HCT116 (cell line): ENCODE measurements at regions not wholly inside any gene's neighbourhood (a gene's known extent, or its start where the extent isn't known, plus 50 kb on each side); places are given as distances from the start of the nearest gene placed in this dataset.

Experiments used
- ATAC-seq: fragments of 200-7000 bp; cut with Tn5 transposase; 2 replicates; pipeline ENCODE4 v1.9.1; 2020; ENCODE audit warnings: mild to moderate bottlenecking, moderate library complexity
- BruUV-seq: library from RNA; stranded (reverse); fragments of 400-500 nt; replicated peaks from 2 replicates; lab custom pipeline; 2021; lab: Mats Ljungman, UMichigan
- CTCF ChIA-PET: fragments of 300-600 bp; sonication (Branson Sonifier 250); formaldehyde crosslinking; loops from one replicate; lab custom pipeline; 2021; ENCODE audit warnings: antibody characterized with exemption; lab: Charles Lee
- POLR2A ChIA-PET: fragments of 300-600, 350-600 bp; sonication (Branson Sonifier 250); formaldehyde crosslinking; loops from one replicate; lab custom pipeline; 2021; ENCODE audit warnings: antibody characterized with exemption; lab: Charles Lee
- RAD21 ChIA-PET, 2 experiments: fragments of 300-600 bp; sonication (Branson Sonifier 250); formaldehyde crosslinking; loops; one replicate each; lab custom pipeline; 2023; ENCODE audit warnings: low total read pairs in 2 of 2; ENCODE audit not compliant: uncharacterized antibody in 2 of 2, unreplicated experiment in 2 of 2, low non-redundant PET in 1 of 2; lab: Charles Lee
- DNase-seq: peaks from one replicate; pipeline ENCODE4 v3.0.0-alpha.2; 2010; ENCODE audit warnings: low read depth, low spot score
- H2AFZ ChIP-seq: fragments of 200-600 bp; shearing (Covaris generic), sonication (generic); 2 replicates; pipeline ENCODE4 v1.6.1; 2017; ENCODE audit warnings: low read depth, mixed run types, mixed read lengths, antibody characterized with exemption, low read length; ENCODE audit not compliant: poor library complexity, severe bottlenecking
- H3K27ac ChIP-seq: 2 replicates; pipeline ENCODE4 v1.5.1; 2012; ENCODE audit warnings: low read depth, low read length
- H3K27me3 ChIP-seq: fragments of 200-600 bp; sonication (generic); 2 replicates; pipeline ENCODE4 v1.6.1; 2016; ENCODE audit warnings: mixed run types, low read length, mixed read lengths; ENCODE audit not compliant: insufficient read depth
- H3K36me3 ChIP-seq, 2 experiments: fragments of 200-500 bp in 1 of 2; fragments of 200-600 bp in 1 of 2; sonication (Bioruptor generic) in 1 of 2; sonication (generic) in 1 of 2; 2 replicates each; pipeline versions ENCODE4 v1.5.1 to v1.6.1; 2014 to 2016; ENCODE audit warnings: low read length in 2 of 2, inconsistent platforms in 1 of 2, mixed read lengths in 1 of 2, mixed run types in 1 of 2; ENCODE audit not compliant: insufficient read depth in 2 of 2, control insufficient read depth in 1 of 2
- H3K4me1 ChIP-seq, 2 experiments: fragments of 200-600 bp in 1 of 2; sonication (generic) in 1 of 2; 2 replicates each; pipeline versions ENCODE4 v1.5.1 to v1.6.1; 2012 to 2017; ENCODE audit warnings: low read length in 2 of 2, inconsistent platforms in 1 of 2, mild to moderate bottlenecking in 1 of 2, mixed read lengths in 1 of 2, mixed run types in 1 of 2, moderate library complexity in 1 of 2; ENCODE audit not compliant: insufficient read depth in 2 of 2, control insufficient read depth in 1 of 2
- H3K4me2 ChIP-seq: fragments of 200-600 bp; sonication (generic); 2 replicates; pipeline ENCODE4 v1.6.1; 2017; ENCODE audit warnings: mixed run types, low read length, mixed read lengths
- H3K4me3 ChIP-seq, 2 experiments: fragments of 200-600 bp in 1 of 2; sonication (generic) in 1 of 2; replicated peaks in 1 of 2; 2 replicates each; pipeline ENCODE4 v1.5.1; 2011 to 2016; ENCODE audit warnings: low read length in 2 of 2, control low read depth in 1 of 2, low read depth in 1 of 2, mild to moderate bottlenecking in 1 of 2, mixed read lengths in 1 of 2, mixed run types in 1 of 2
- H3K79me2 ChIP-seq: fragments of 200-600 bp; sonication (generic); 2 replicates; pipeline ENCODE4 v1.6.1; 2017; ENCODE audit warnings: mild to moderate bottlenecking, mixed run types, low read length, moderate library complexity, mixed read lengths; ENCODE audit not compliant: insufficient read depth
- H3K9ac ChIP-seq: fragments of 200-600 bp; sonication (generic); 2 replicates; pipeline ENCODE4 v1.6.1; 2016; ENCODE audit warnings: low read length, mixed read lengths
- H3K9me2 ChIP-seq: fragments of 200-600 bp; sonication (generic), shearing (Covaris generic); 2 replicates; pipeline ENCODE4 v1.6.1; 2017; ENCODE audit warnings: mixed run types, mild to moderate bottlenecking, moderate library complexity; ENCODE audit not compliant: insufficient read depth
- H3K9me3 ChIP-seq, 2 experiments: fragments of 200-500 bp in 1 of 2; fragments of 200-600 bp in 1 of 2; sonication (Bioruptor generic) in 1 of 2; sonication (generic) in 1 of 2; 2 replicates each; pipeline ENCODE4 v1.6.1; 2014 to 2017; ENCODE audit warnings: low read length in 2 of 2, mixed read lengths in 2 of 2, inconsistent platforms in 1 of 2, low read depth in 1 of 2, mild to moderate bottlenecking in 1 of 2, mixed run types in 1 of 2, moderate library complexity in 1 of 2; ENCODE audit not compliant: control insufficient read depth in 1 of 2, insufficient read depth in 1 of 2
- H4K20me1 ChIP-seq: fragments of 200-600 bp; sonication (generic), shearing (Covaris generic); 2 replicates; pipeline ENCODE4 v1.6.1; 2017; ENCODE audit warnings: mixed run types, mild to moderate bottlenecking, moderate library complexity; ENCODE audit not compliant: insufficient read depth
- ATF3 ChIP-seq: IDR thresholded peaks from 2 replicates; pipeline ENCODE4 v1.6.1; 2012
- CBX3 ChIP-seq: IDR thresholded peaks from 2 replicates; pipeline ENCODE4 v1.6.1; 2012; ENCODE audit warnings: low read depth
- CEBPB ChIP-seq: IDR thresholded peaks from 2 replicates; pipeline ENCODE4 v1.6.1; 2012; ENCODE audit warnings: low read depth
- CTCF ChIP-seq, 3 experiments: fragments of 200-600 bp in 1 of 3; sonication (generic) in 1 of 3; IDR thresholded peaks in 2 of 3; conservative IDR thresholded peaks in 1 of 3; 2 replicates each; pipeline ENCODE4 v1.5.1; 2012 to 2017; ENCODE audit warnings: low read depth in 2 of 3, low read length in 2 of 3, antibody characterized with exemption in 1 of 3, borderline replicate concordance in 1 of 3, control low read depth in 1 of 3, mild to moderate bottlenecking in 1 of 3, mixed read lengths in 1 of 3, mixed run types in 1 of 3, moderate library complexity in 1 of 3; ENCODE audit not compliant: insufficient read depth in 1 of 3
- ELF1 ChIP-seq: IDR thresholded peaks from 2 replicates; pipeline ENCODE4 v1.6.1; 2012; ENCODE audit warnings: low read depth, borderline replicate concordance
- EZH2 ChIP-seq: fragments of 200-600 bp; sonication (generic); IDR thresholded peaks from 2 replicates; pipeline ENCODE4 v1.6.1; 2017; ENCODE audit warnings: antibody characterized with exemption, mixed run types
- EZH2phosphoT487 ChIP-seq: fragments of 200-600 bp; IDR thresholded peaks from 2 replicates; pipeline ENCODE4 v1.6.1; 2018; ENCODE audit warnings: antibody characterized with exemption, borderline replicate concordance
- JUND ChIP-seq: IDR thresholded peaks from 2 replicates; pipeline ENCODE4 v1.6.1; 2012
- MAX ChIP-seq: IDR thresholded peaks from 2 replicates; pipeline ENCODE4 v1.6.1; 2012
- POLR2A ChIP-seq: IDR thresholded peaks from 2 replicates; pipeline ENCODE4 v1.7.0; 2011; ENCODE audit warnings: borderline replicate concordance; ENCODE audit not compliant: insufficient read depth, insufficient read length; ENCODE audit errors: extremely low read depth
- RAD21 ChIP-seq: IDR thresholded peaks from 2 replicates; pipeline ENCODE4 v1.6.1; 2012; ENCODE audit warnings: low read depth, mild to moderate bottlenecking
- REST ChIP-seq: IDR thresholded peaks from 2 replicates; pipeline ENCODE4 v1.6.1; 2012; ENCODE audit warnings: low read depth
- SRF ChIP-seq: IDR thresholded peaks from 2 replicates; pipeline ENCODE4 v1.6.1; 2012; ENCODE audit warnings: low read depth
- TCF7L2 ChIP-seq: IDR thresholded peaks from 2 replicates; pipeline ENCODE4 v1.7.0; 2011; ENCODE audit warnings: borderline replicate concordance, inconsistent platforms; ENCODE audit not compliant: insufficient read depth, insufficient read length; ENCODE audit errors: extremely low read depth
- YY1 ChIP-seq: IDR thresholded peaks from 2 replicates; pipeline ENCODE4 v1.6.1; 2011; ENCODE audit warnings: low read length, low read depth, moderate library complexity, mild to moderate bottlenecking; ENCODE audit not compliant: insufficient replicate concordance; ENCODE audit errors: extremely low read depth
- ZBTB33 ChIP-seq: IDR thresholded peaks from 2 replicates; pipeline ENCODE4 v1.6.1; 2011; ENCODE audit warnings: mild to moderate bottlenecking, low read length, moderate library complexity; ENCODE audit not compliant: insufficient replicate concordance; ENCODE audit errors: extremely low read depth
- ZFX ChIP-seq: fragments of 450-650 bp; IDR thresholded peaks from 2 replicates; pipeline ENCODE4 v1.6.1; 2017
- ZNF274 ChIP-seq: fragments of 200-500 bp; sonication (Bioruptor generic); IDR thresholded peaks from 2 replicates; pipeline ENCODE4 v1.6.1; 2014; ENCODE audit warnings: mild to moderate bottlenecking, low read depth, low read length, inconsistent platforms
- intact Hi-C: fragments of 100-400 bp; cut with micrococcal nuclease; formaldehyde crosslinking; loops from 2 replicates; pipeline ENCODE4 v1.10.0; 2022

GRCh38 chr9:116098476-116098875 is 55.1 kb upstream of the PAPPA start:
- H3K9me3 ChIP-seq: no peaks in the 10 kb centered on the region
- no TSS peak for BruUV-seq
- H3K9me2 ChIP-seq: no peaks in the 10 kb centered on the region
- RAD21 ChIA-PET: no interaction called here
- no peak overlapping the region for H2AFZ ChIP-seq
- H3K79me2 ChIP-seq: no peaks in the 10 kb centered on the region
- H3K4me1 ChIP-seq: no peaks in the 10 kb centered on the region
- DNase-seq: no peak
- ATAC-seq: no peak
- H3K27me3 ChIP-seq: peaks cover 27% of the 10 kb centered on the region; the same call in 1 of the 2 replicates
- intact Hi-C loops: no loop called here
- TF ChIP-seq ZBTB33: no peak
- TF ChIP-seq ZNF274: no peak
- no peak for TF ChIP-seq REST
- no peak for TF ChIP-seq ATF3
- TF ChIP-seq EZH2phosphoT487: no peak
- no peak for TF ChIP-seq ZFX
- TF ChIP-seq POLR2A: no peak
- TF ChIP-seq RAD21: no peak
- no peak for TF ChIP-seq MAX
- TF ChIP-seq CBX3: no peak
- TF ChIP-seq TCF7L2: no peak
- no peak for TF ChIP-seq JUND
- TF ChIP-seq CTCF (IDR thresholded peaks at IDR 0.05 in 2 of 3, conservative IDR thresholded peaks at IDR 0.05 in 1 of 3; ENCODE audit: borderline replicate concordance in 1 of 3, insufficient read depth in 1 of 3, low read depth in 2 of 3, low read length in 2 of 3): no peak
- no peak for TF ChIP-seq CEBPB
- no peak for TF ChIP-seq SRF
- no peak for TF ChIP-seq ELF1
- TF ChIP-seq EZH2: no peak
- TF ChIP-seq YY1: no peak
- H4K20me1 ChIP-seq: no peaks in the 10 kb centered on the region
- H3K27ac ChIP-seq: no peak overlapping the region
- H3K36me3 ChIP-seq: no peaks in the 10 kb centered on the region
- H3K9ac ChIP-seq: no peak overlapping the region
- POLR2A ChIA-PET: no interaction called here
- no peak overlapping the region for H3K4me2 ChIP-seq
- no peak overlapping the region for H3K4me3 ChIP-seq
- CTCF ChIA-PET: no interaction called here
